Stimulated activated effector memory CD8-positive, alpha-beta T cell treated with anti-CD3 and anti-CD28 coated beads, Interleukin-12 subunit alpha, Interleukin-12 subunit beta, amount 100 ng/mL, for 72 hours (primary cell): ENCODE measurements at regions not wholly inside any gene's neighbourhood (a gene's known extent, or its start where the extent isn't known, plus 50 kb on each side); places are given as distances from the start of the nearest gene placed in this dataset.
A peak's percentile ranks its signal among the peaks of the same experiment; 100 is the strongest.

Source experiments
- ATAC-seq: fragments of 150-1000 bp; cut with Tn5 transposase; 2 replicates; pipeline ENCODE4 v1.10.0; 2021
- DNase-seq, 2 donors: peaks; one replicate each; pipeline ENCODE4 v3.0.0; 2021 to 2022; ENCODE audit warnings: low spot score in 2 of 2
- H3K27ac Mint-ChIP-seq: one replicate; pipeline ENCODE4 v1.8.0; 2022; ENCODE audit warnings: mild to moderate bottlenecking, mixed read lengths
- H3K36me3 Mint-ChIP-seq: one replicate; pipeline ENCODE4 v1.8.0; 2022; ENCODE audit warnings: mild to moderate bottlenecking, mixed read lengths
- H3K4me1 Mint-ChIP-seq: one replicate; pipeline ENCODE4 v1.8.0; 2022; ENCODE audit warnings: mixed read lengths
- H3K4me3 Mint-ChIP-seq: one replicate; pipeline ENCODE4 v1.8.0; 2022; ENCODE audit warnings: mild to moderate bottlenecking, mixed read lengths
- H3K9me3 Mint-ChIP-seq: one replicate; pipeline ENCODE4 v1.8.0; 2022; ENCODE audit warnings: mixed read lengths

GRCh38 chr17:15177343-15177742 lies 87.8 kb downstream of the PMP22 start:
- ATAC-seq (no peak), DNase-seq (no peak)
- H3K36me3 Mint-ChIP-seq = no peaks in the 10 kb centered on the region
- no peak overlapping the region for H3K27ac Mint-ChIP-seq
- no peaks in the 10 kb centered on the region for H3K9me3 Mint-ChIP-seq
- H3K4me1 Mint-ChIP-seq = no peaks in the 10 kb centered on the region
- no peak overlapping the region for H3K4me3 Mint-ChIP-seq

DNA sequence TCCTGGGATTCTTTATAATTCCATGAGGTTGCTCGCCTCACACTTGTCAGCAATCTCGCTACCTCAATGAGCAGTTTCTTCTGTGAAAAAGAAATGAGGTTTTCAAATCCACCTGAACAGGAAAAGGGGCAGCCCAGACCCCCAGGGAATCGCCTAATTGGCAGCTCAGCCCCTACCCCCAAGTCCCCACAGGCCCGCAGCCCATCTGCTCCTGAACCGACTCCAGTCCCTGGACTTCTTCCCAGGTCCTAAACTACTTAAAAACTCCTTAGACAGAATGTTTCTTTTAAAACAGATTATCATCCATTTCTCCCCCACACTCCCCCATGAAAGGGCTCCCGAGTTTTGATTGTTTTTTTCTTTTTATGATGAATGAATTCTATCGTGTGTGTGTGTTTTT lies 89.8 kb downstream of the PMP22 start:
- Mint-ChIP-seq H3K36me3 (no peaks in the 10 kb centered on the region), H3K4me1 (no peaks in the 10 kb centered on the region), H3K4me3 (no peak overlapping the region), H3K9me3 (no peaks in the 10 kb centered on the region), H3K27ac (no peak overlapping the region)
- DNase-seq = no peak
- no peak for ATAC-seq

GRCh38 chr17:15171167-15172047 lies 93.7 kb downstream of the PMP22 start:
- Mint-ChIP-seq H3K9me3 (no peaks in the 10 kb centered on the region), H3K4me3 (no peak overlapping the region), H3K4me1 (no peaks in the 10 kb centered on the region), H3K27ac (no peak overlapping the region), H3K36me3 (no peaks in the 10 kb centered on the region)
- ATAC-seq (peak; percentile 49), DNase-seq (no peak)

- no peak for DNase-seq
- Mint-ChIP-seq H3K27ac (no peak overlapping the region), H3K4me1 (no peaks in the 10 kb centered on the region), H3K9me3 (no peaks in the 10 kb centered on the region), H3K4me3 (no peak overlapping the region), H3K36me3 (no peaks in the 10 kb centered on the region)
- ATAC-seq = no peak
Observed at GRCh38 chr17:15169676-15170075, 95.5 kb downstream of the PMP22 start.

- H3K4me1 Mint-ChIP-seq = no peaks in the 10 kb centered on the region
- no peaks in the 10 kb centered on the region for H3K9me3 Mint-ChIP-seq
Observed at GRCh38 chr17:15168379-15168778, 96.7 kb downstream of the PMP22 start.

GRCh38 chr17:15161395-15161794 lies 103.7 kb downstream of the PMP22 start:
- H3K9me3 Mint-ChIP-seq = no peaks in the 10 kb centered on the region

More at GRCh38 chr17:15168379-15168778, 96.7 kb downstream of the PMP22 start:
- H3K27ac Mint-ChIP-seq = no peak overlapping the region
- ATAC-seq (no peak), DNase-seq (no peak)
- H3K36me3 Mint-ChIP-seq = no peaks in the 10 kb centered on the region
- no peak overlapping the region for H3K4me3 Mint-ChIP-seq

DNA sequence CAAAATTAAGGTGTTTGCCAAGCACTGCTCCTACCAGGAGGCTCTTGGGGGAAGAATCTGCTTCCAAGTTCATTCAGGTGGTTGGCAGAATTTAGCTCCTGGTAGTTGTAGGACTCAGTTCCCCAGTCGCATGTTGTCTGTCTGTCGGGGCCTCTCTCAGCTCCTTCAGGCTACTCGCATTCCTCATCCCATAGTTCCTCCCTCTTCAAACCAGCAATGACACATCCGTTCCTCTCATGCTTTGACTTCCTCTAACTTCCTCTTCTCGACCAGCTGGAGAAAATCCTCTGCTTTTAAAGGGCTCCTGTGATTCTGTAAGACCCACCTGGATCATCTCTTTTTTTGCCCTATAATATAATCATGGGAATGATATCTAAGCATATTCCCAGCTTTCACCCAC lies 108.1 kb downstream of the PMP22 start:
- no peak overlapping the region for H3K4me3 Mint-ChIP-seq
- ATAC-seq (no peak), DNase-seq (no peak)
- no peaks in the 10 kb centered on the region for H3K4me1 Mint-ChIP-seq
- H3K9me3 Mint-ChIP-seq = no peaks in the 10 kb centered on the region
- H3K27ac Mint-ChIP-seq = no peak overlapping the region
- no peaks in the 10 kb centered on the region for H3K36me3 Mint-ChIP-seq

More at GRCh38 chr17:15161395-15161794, 103.7 kb downstream of the PMP22 start:
- ATAC-seq (no peak), DNase-seq (no peak)
- Mint-ChIP-seq H3K4me1 (no peaks in the 10 kb centered on the region), H3K4me3 (no peak overlapping the region), H3K36me3 (no peaks in the 10 kb centered on the region), H3K27ac (no peak overlapping the region)

DNA sequence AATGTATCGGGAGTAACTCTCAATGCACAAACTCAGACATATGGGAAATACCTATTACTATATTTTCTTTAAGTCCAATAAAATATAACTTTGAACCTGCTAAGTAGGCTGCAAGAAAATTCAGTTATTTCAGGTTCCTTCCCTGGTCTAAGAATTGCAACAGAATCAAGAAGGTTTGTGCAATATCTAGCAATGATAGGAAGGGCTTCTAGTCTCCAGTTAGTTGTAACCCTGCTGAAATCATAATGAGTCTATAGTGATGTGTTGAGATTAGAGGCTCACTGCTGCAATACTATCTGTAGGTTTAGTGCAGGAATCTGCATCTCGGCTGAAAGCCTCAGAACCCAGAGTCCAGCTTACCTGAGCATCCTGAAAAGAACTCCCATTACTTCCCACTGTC lies 110.5 kb downstream of the PMP22 start:
- Mint-ChIP-seq H3K9me3 (no peaks in the 10 kb centered on the region), H3K4me1 (no peaks in the 10 kb centered on the region), H3K27ac (no peak overlapping the region), H3K4me3 (no peak overlapping the region), H3K36me3 (no peaks in the 10 kb centered on the region)
- no peak for DNase-seq
- no peak for ATAC-seq

DNA sequence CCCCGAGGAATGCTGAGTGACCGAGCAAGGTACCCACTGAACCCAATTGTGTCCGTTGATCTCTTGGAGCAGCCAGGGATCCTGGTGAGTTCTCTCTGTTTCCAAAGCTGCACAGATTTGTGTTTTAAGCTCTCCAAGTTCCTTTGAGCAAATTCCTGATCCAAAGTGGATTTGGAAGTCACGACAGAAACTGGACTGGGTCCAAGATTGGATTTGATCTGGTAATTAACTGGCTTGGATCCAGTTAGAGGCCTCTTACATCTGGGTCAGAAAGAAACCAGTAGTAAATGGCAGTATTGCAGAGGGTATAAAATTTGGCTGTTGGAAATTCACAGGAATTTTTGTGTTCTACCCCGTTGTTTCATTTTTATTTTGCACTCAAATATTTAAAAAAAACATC lies 119.5 kb downstream of the PMP22 start:
- Mint-ChIP-seq H3K9me3 (no peaks in the 10 kb centered on the region), H3K4me1 (no peaks in the 10 kb centered on the region), H3K27ac (no peak overlapping the region), H3K4me3 (no peak overlapping the region), H3K36me3 (no peaks in the 10 kb centered on the region)
- ATAC-seq (no peak), DNase-seq (no peak)

GRCh38 chr17:15143524-15143923 lies 121.6 kb downstream of the PMP22 start:
- H3K27ac Mint-ChIP-seq = no peak overlapping the region
- ATAC-seq (no peak), DNase-seq (no peak)
- no peaks in the 10 kb centered on the region for H3K36me3 Mint-ChIP-seq
- no peaks in the 10 kb centered on the region for H3K9me3 Mint-ChIP-seq
- H3K4me1 Mint-ChIP-seq = no peaks in the 10 kb centered on the region
- H3K4me3 Mint-ChIP-seq = no peak overlapping the region

DNA sequence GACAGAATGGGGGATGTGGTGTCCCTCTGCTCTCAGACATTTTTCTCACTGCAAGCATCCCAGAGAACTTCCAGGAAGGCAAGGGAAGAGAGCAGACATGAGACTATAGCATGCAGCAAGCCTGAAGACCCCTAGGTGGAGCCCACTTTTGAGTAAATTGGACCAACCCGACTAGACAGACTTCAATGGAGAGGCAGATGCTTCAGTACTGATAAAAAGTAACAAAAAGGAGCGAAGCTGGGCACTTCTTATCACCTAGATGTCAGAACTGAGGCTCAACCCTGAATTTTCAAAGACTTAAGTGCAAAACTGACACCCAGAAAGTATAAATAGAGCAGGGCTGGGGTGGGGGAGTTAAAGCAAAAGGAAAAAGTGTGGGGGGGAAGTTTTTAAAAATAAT lies 130.8 kb downstream of the PMP22 start:
- H3K9me3 Mint-ChIP-seq = no peaks in the 10 kb centered on the region
- no peak for DNase-seq
- H3K36me3 Mint-ChIP-seq = no peaks in the 10 kb centered on the region
- no peaks in the 10 kb centered on the region for H3K4me1 Mint-ChIP-seq
- H3K27ac Mint-ChIP-seq = no peak overlapping the region
- no peak for ATAC-seq
- no peak overlapping the region for H3K4me3 Mint-ChIP-seq

DNA sequence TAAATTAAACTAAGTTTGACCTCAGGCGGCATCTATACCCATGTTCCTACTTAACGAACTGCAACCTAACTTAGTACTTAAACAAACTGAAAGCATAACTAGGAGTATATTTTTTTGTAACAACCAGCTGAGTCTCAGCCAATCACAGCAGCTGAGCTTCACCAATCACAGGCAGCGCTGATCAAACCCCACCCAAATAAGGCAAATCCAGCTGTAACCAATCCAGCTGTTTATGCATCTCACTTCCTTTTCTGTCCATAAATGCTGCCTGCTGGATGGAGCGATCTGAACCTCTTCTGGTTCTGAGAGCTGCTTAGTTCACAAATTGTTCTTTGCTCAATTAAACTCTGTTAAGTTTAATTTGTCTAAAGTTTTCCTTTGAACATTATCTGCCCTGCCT lies 131.3 kb downstream of the PMP22 start:
- Mint-ChIP-seq H3K4me1 (no peaks in the 10 kb centered on the region), H3K9me3 (no peaks in the 10 kb centered on the region), H3K4me3 (no peak overlapping the region), H3K27ac (no peak overlapping the region), H3K36me3 (no peaks in the 10 kb centered on the region)
- ATAC-seq = no peak
- DNase-seq = no peak

DNA sequence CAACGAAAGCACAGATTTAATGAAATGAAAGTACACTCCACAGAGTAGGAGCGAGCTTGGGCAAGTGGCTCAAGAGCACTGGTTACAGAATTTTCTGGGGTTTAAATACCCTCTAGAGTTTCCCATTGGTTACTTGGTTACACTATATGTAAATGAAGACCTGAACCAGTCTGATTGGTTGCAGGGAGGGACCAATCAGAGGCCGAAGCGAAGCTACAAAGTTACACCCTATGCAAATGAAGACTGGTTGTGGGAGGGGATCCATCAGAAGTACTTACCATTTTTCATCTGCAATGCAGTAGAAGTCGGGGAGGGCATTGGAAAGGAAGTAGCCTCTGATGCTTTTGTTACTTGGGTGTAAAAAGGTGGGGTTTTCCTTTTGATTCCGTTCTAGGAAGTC lies 132.0 kb downstream of the PMP22 start:
- no peaks in the 10 kb centered on the region for H3K36me3 Mint-ChIP-seq
- H3K4me3 Mint-ChIP-seq = no peak overlapping the region
- H3K9me3 Mint-ChIP-seq = no peaks in the 10 kb centered on the region
- no peak for DNase-seq
- H3K4me1 Mint-ChIP-seq = no peaks in the 10 kb centered on the region
- H3K27ac Mint-ChIP-seq = no peak overlapping the region
- ATAC-seq = no peak

DNA sequence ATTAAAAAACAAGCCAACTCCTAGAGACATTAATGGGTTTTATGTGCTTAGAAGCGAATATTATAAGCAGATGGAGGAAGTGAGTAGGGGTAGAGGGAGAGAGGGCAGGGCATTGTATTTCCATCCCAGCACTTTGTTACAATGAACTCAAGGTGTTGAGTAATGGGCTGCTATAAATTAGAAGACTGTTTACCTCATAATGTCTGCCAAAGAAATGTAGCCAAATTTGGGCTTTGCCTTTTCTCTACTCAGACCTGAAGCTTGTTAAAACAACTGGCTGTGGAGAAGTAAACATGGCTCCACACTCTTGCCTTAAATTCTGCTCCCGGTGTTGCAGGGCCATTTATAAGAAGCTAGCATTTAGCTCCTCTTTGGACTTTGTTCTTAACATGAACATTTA lies 134.7 kb downstream of the PMP22 start:
- no peak overlapping the region for H3K27ac Mint-ChIP-seq
- no peaks in the 10 kb centered on the region for H3K4me1 Mint-ChIP-seq
- no peak overlapping the region for H3K4me3 Mint-ChIP-seq
- H3K9me3 Mint-ChIP-seq = no peaks in the 10 kb centered on the region
- no peak for DNase-seq
- no peaks in the 10 kb centered on the region for H3K36me3 Mint-ChIP-seq
- no peak for ATAC-seq

GRCh38 chr17:15129986-15130385 lies 135.1 kb downstream of the PMP22 start:
- ATAC-seq (no peak), DNase-seq (no peak)
- Mint-ChIP-seq H3K36me3 (no peaks in the 10 kb centered on the region), H3K4me1 (no peaks in the 10 kb centered on the region), H3K27ac (no peak overlapping the region), H3K4me3 (no peak overlapping the region), H3K9me3 (no peaks in the 10 kb centered on the region)

- no peak overlapping the region for H3K4me3 Mint-ChIP-seq
- H3K36me3 Mint-ChIP-seq = no peaks in the 10 kb centered on the region
- no peak for ATAC-seq
- H3K27ac Mint-ChIP-seq = no peak overlapping the region
- H3K9me3 Mint-ChIP-seq = no peaks in the 10 kb centered on the region
- DNase-seq = no peak
- no peaks in the 10 kb centered on the region for H3K4me1 Mint-ChIP-seq
Observed at GRCh38 chr17:15124746-15125145, 140.4 kb downstream of the PMP22 start.

DNA sequence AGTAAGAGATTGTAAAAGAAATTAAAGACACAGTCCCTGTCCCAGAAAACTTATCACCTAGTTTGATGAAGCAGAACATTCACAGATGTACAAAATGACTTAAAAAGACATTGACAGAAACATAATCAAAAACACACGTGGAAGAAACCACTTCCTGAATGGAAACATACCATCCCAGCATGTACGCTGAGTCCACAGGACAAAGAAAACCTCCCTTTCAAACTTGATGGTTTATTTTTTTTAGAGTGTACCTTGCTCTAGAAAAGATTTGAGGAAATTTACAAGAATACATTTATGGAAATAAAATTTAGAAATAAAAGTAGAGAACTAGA lies 140.9 kb downstream of the PMP22 start:
- no peaks in the 10 kb centered on the region for H3K36me3 Mint-ChIP-seq
- H3K27ac Mint-ChIP-seq = no peak overlapping the region
- H3K4me3 Mint-ChIP-seq = no peak overlapping the region
- no peaks in the 10 kb centered on the region for H3K9me3 Mint-ChIP-seq
- DNase-seq (no peak), ATAC-seq (no peak)
- no peaks in the 10 kb centered on the region for H3K4me1 Mint-ChIP-seq
